TTC549 (cell line): ENCODE measurements at regions not wholly inside any gene's neighbourhood (a gene's known extent, or its start where the extent isn't known, plus 50 kb on each side); places are given as distances from the start of the nearest gene placed in this dataset.

Experiments used
- FAIRE-seq: peaks from 2 replicates; lab custom pipeline; 2012; peaks lifted over from hg19 to GRCh38; lab: Jason Lieb, UNC

DNA sequence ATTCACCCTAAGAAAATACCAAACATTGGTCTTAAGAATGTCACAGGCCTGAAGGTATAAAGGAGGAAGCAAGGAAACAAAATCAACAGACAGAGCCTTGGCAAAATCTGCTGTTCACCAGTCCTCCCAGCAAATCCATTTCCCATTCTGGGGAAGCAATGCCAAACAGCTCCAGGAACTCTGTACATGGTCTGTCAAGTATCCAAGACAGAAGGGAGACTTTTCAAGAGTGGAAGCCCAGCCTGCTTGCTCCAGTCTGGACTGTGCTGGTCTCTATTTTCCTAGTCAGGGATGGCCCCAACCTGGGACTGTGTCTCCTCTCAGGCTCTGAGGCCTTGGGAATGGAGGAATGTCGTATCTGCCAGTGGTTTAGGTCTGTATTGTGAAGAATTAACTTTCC lies 251.5 kb downstream of the DAD1 start:
- no peak for FAIRE-seq

- no peak for FAIRE-seq
These were observed 253.0 kb downstream of the DAD1 start for GRCh38 chr14:22336031-22336430.

DNA sequence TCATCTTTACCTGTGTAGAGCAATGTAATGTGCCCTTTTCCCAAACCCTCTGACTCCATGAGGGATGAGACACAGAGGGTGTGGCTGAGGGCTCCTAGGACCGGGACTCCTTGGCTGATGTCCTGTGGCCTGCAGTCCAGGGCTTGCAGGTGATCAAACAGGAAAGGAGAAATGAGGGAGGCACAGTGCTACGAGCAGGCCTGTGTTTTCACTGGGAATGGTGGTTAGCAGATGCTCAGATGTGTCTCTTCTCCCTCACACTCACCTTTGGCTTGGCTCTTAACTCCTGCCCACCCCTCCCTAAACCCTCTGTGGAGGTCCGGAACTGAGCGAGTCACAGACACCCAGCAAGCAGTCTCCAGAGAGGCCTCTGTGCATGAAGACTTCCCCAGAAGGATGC lies 254.4 kb downstream of the DAD1 start:
- no peak for FAIRE-seq

DNA sequence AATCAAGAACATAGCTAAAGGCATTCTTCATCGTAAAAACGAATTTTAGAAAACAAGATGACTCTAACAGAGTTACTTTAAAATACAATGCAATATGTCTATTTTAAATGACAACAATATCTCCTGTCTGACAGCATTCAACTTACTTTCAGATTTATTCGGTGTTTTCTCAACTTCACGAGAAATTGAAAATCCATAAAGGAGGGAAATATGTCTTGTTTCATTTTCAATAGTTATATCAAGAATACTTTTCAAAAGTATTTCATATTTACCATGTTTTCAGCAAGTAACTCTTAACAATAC lies 254.8 kb downstream of the DAD1 start:
- FAIRE-seq = no peak

GRCh38 chr14:22333422-22334274 lies 255.4 kb downstream of the DAD1 start:
- FAIRE-seq = no peak

- FAIRE-seq = no peak
These were observed 256.2 kb downstream of the DAD1 start for GRCh38 chr14:22332686-22333421.

DNA sequence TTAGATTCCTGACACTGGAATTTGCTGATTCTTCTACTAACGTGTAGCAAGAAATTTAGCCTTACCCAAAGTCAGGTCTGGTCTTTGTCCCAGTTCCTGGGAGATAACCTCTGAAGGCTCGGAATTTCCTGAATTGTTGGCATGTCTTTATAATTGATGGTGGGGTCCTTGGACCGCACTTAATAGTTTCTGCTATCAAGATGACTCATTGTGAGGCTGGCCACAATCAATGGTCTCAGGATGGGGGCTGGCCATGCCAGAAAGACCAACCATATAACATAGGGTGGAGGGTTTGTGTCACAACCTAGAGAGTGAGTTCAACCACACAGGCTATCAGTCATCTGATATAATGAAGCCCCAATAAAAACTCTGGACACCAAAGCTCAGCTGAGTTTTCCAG lies 259.7 kb downstream of the DAD1 start:
- no peak for FAIRE-seq

GRCh38 chr14:22325676-22326400 lies 263.2 kb downstream of the DAD1 start:
- FAIRE-seq = no peak

DNA sequence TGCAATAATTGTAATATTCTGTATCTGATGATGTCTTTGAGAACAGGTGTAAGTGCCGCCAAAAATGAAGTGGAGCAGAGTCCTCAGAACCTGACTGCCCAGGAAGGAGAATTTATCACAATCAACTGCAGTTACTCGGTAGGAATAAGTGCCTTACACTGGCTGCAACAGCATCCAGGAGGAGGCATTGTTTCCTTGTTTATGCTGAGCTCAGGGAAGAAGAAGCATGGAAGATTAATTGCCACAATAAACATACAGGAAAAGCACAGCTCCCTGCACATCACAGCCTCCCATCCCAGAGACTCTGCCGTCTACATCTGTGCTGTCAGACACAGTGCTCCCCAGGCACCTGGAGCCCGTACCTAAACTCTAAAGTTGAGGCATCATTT lies 268.7 kb downstream of the DAD1 start:
- no peak for FAIRE-seq

DNA sequence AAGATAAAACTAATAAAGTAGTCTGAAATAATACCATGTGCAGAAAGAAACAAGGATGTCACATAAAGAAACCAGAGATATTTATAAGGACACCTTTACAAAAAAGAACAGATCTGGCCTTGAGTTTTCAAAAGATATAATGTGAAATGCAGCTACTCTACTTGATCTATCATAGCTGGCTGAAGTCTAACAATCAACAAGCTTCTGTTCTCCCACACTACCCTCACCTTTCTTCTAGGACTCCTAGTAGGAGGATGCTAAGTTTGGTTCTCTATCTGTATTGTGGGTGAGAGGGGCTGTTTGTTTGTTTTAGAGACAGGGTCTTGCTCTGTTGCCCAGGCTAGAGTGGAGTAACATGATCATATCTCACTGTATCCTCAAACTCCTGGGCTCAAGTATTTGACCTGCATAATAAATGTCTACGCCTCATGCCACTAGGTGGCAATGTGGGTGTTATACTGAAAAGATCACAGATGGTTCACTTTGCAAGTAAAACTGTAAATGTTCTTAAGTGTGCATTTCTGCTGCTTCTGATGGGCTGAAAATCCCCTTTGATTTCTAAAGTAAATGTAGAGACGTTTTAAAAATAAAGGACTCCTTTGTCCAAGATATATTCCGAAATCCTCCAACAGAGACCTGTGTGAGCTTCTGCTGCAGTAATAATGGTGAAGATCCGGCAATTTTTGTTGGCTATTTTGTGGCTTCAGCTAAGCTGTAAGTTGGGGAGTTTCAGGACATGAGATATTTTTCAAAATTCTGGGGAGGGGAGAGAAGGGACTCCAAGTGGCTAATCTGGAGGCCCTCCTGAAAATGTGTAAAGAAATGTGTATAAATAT lies 269.3 kb downstream of the DAD1 start:
- peak; percentile 43 for FAIRE-seq

- no peak for FAIRE-seq
These were observed 270.1 kb downstream of the DAD1 start for GRCh38 chr14:22318951-22319350.

DNA sequence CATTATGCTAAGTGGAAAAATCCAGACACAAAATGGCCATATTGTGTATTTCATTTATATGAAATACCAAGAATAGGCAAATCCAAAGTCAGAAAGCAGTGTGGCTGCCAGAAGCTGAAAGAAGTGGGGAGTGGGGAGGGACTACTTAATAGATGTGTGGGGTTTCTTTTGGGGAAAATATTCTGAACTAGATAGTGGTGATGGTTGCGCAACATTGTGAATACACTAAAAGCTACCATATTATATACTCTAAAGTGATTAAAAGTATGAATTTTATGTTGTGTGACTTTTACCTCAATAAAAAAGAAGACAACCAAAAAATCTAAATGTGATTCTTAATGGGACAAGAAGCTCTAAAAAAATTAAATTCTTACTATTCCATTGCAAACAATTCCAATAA lies 272.6 kb downstream of the DAD1 start:
- no peak for FAIRE-seq

- no peak for FAIRE-seq
These were observed 273.7 kb downstream of the DAD1 start for GRCh38 chr14:22315336-22315735.

DNA sequence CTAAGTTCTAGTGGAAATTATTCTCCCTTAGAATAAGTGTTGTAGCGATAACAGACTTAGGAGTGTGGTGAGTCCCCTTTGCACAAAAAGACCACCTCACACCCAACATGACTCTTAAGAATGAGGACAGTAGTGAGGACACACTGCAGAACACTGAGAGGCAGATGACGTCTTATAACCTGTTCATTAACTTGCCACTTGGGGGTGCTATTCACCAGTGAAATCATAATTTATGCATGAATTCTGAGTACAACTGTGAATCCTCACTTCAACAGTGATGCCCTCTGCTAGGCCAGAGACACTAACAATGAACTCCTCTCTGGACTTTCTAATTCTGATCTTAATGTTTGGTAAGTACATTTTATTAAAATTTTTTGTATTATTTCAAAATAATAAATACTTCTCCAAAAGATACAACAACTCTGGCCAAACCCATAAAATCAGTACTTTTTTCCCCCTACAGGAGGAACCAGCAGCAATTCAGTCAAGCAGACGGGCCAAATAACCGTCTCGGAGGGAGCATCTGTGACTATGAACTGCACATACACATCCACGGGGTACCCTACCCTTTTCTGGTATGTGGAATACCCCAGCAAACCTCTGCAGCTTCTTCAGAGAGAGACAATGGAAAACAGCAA lies 274.7 kb downstream of the DAD1 start:
- peak; percentile 55 for FAIRE-seq

DNA sequence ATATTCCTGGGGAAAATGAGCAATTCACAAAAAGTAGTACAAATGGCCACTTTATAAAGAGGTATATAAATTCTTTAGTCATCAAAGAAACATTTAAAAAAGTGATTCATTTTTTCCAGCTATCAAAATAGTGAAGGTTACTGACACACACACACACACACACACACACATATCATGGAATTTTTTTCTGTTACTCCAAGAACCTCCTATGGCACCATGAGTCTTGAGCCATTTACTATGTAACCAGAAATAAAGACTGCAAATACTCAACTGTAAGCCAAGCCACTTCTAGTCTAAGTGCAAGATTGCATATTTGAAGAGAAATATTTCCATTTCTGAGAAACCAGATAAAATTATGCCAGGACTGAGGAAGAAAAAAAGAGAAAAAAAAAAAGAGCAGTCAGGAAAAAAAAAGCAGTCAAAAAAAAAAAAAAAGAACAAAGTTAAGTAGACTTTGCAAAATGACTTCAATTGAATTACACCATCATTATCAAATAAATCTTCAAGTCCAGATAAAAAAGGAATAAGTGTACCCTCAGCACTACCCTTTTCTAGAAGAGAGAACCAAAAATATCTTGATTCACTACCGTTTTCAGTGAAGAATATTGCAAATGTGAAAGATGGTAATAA lies 275.7 kb downstream of the DAD1 start:
- FAIRE-seq = no peak

DNA sequence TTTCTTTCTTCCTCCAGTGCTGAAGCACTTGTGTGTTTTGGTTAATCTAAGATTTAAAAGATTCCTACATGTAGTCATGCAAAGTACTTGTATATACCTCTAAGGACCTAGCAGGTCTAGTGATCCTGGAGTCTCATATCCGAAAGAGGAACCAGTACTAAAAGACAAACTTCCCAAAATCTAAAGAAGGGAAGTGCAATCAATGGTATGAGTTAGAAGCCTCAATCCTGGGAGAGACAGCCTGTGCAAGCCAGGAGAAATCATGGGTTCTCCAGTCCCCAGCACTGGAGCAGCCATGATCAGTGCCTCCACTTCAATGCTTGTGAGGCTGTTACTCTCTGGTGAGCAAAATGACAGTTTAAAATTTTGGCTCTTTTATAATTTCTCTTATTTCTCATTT lies 277.4 kb downstream of the DAD1 start:
- FAIRE-seq = no peak

DNA sequence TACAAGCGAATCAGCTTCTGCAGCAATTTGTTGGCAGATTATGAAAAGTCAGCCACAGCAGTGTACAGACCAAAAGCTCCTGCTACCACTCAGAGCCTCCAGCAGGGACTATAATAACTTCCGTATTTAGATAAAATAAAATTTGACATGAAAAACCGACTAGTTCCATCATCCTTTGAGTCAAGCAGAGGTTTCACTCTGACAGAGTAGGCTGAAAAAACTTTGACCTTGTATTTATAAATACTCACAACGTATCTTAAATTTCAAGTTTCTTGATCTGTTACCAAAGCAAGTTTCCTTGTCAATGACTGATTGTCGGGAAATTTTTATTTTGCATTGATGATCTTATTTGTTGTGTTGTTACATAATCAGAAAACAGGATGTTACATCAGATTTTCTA lies 283.4 kb downstream of the DAD1 start:
- FAIRE-seq = no peak

GRCh38 chr14:22304326-22304725 lies 284.7 kb downstream of the DAD1 start:
- FAIRE-seq = no peak

DNA sequence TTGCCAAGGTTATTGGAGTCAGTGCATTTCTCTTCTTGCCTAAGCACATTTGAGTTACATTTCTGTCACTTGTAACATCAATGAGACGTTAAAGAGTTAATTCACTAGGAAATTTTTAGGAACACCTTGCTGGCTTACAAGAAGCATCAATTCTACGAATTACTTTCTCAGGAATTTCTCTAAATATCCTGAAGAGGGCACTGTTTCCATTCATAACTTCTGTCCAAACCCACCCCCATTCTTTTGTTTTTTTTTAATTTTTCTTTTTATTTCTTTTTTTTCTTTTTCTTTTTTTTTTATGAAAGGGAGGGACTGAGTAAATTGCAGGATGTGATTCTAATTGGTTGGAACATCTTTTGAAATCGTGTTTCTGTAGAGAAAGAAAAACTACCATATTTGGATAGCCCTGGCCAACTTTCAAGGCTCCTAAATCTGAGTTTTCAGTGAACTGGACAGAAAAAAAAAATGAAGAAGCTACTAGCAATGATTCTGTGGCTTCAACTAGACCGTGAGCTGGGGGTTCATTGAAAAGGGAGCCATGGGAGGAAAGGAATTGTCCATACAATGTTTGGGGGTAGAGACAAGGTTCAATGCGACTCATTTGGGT lies 285.3 kb downstream of the DAD1 start:
- FAIRE-seq = peak; percentile 31

GRCh38 chr14:22300646-22301045 lies 288.4 kb downstream of the DAD1 start:
- no peak for FAIRE-seq

DNA sequence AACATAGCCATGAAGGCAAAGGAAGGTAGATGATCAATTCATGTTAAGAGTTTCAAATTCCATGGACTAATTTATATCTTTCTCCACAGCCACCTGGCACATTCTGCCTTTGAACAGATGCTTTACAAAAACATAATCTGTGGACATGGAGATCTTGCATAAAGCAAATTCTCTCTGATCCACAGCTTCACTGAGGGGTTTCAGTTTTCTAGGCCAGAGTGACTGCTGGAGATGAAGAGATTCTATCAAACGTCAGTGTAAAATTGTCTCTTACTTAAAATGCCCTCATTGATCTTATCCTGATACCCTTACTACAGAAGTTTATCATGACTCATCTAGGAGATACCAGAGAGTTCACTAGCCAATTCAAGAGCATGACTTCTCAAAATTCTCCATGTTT lies 291.6 kb downstream of the DAD1 start:
- FAIRE-seq = no peak
